Osteoblast (primary cell): ENCODE measurements at regions not wholly inside any gene's neighbourhood (a gene's known extent, or its start where the extent isn't known, plus 50 kb on each side); places are given as distances from the start of the nearest gene placed in this dataset.

Experiments used
- DNase-seq: peaks from one replicate; pipeline ENCODE4 v3.0.0; 2011; ENCODE audit warnings: low spot score, mixed read lengths; ENCODE audit not compliant: insufficient read length; ENCODE audit errors: missing footprints
- H2AFZ ChIP-seq: 2 replicates; pipeline ENCODE4 v1.6.0; 2011; ENCODE audit warnings: mild to moderate bottlenecking, low read length
- H3K27ac ChIP-seq: 2 replicates; pipeline ENCODE4 v1.5.1; 2011; ENCODE audit warnings: mild to moderate bottlenecking, low read depth, low read length, moderate library complexity
- H3K27me3 ChIP-seq: 2 replicates; pipeline ENCODE4 v1.6.0; 2012; ENCODE audit warnings: mild to moderate bottlenecking, control low read depth, inconsistent platforms, low read length, moderate library complexity; ENCODE audit not compliant: insufficient read depth
- H3K36me3 ChIP-seq: 2 replicates; pipeline ENCODE4 v1.5.1; 2011; ENCODE audit warnings: mild to moderate bottlenecking, low read length, control low read depth, moderate library complexity; ENCODE audit not compliant: insufficient read depth
- H3K4me1 ChIP-seq: 2 replicates; pipeline ENCODE4 v1.5.1; 2011; ENCODE audit warnings: mild to moderate bottlenecking, low read length, control low read depth, moderate library complexity; ENCODE audit not compliant: insufficient read depth
- H3K4me2 ChIP-seq: 2 replicates; pipeline ENCODE4 v1.6.0; 2011; ENCODE audit warnings: mild to moderate bottlenecking, low read length; ENCODE audit not compliant: insufficient read depth
- H3K4me3 ChIP-seq: fragments of 200-600 bp; sonication (generic); 3 replicates; pipeline ENCODE4 v1.5.1; 2012; ENCODE audit warnings: mild to moderate bottlenecking, low read length, inconsistent platforms; ENCODE audit not compliant: insufficient read depth
- H3K79me2 ChIP-seq: 2 replicates; pipeline ENCODE4 v1.6.0; 2012; ENCODE audit warnings: mild to moderate bottlenecking, low read length, control low read depth, inconsistent platforms; ENCODE audit not compliant: insufficient read depth
- H3K9me3 ChIP-seq: 2 replicates; pipeline ENCODE4 v1.5.1; 2011; ENCODE audit warnings: low read depth, low read length, control low read depth
- H4K20me1 ChIP-seq: 2 replicates; pipeline ENCODE4 v1.6.0; 2012; ENCODE audit warnings: mild to moderate bottlenecking, low read length, control low read depth; ENCODE audit not compliant: insufficient read depth
- TF ChIP-seq, protein P1 (sequence below): IDR thresholded peaks from 2 replicates; pipeline ENCODE4 v1.5.1; 2011; ENCODE audit warnings: mild to moderate bottlenecking, low read depth, low read length, moderate library complexity; ENCODE audit errors: extremely low read depth

GRCh38 chr13:40433001-40433400, 233.4 kb downstream of the FOXO1 start:
- H4K20me1 ChIP-seq = no peaks in the 10 kb centered on the region
- TF ChIP-seq, protein P1, sequence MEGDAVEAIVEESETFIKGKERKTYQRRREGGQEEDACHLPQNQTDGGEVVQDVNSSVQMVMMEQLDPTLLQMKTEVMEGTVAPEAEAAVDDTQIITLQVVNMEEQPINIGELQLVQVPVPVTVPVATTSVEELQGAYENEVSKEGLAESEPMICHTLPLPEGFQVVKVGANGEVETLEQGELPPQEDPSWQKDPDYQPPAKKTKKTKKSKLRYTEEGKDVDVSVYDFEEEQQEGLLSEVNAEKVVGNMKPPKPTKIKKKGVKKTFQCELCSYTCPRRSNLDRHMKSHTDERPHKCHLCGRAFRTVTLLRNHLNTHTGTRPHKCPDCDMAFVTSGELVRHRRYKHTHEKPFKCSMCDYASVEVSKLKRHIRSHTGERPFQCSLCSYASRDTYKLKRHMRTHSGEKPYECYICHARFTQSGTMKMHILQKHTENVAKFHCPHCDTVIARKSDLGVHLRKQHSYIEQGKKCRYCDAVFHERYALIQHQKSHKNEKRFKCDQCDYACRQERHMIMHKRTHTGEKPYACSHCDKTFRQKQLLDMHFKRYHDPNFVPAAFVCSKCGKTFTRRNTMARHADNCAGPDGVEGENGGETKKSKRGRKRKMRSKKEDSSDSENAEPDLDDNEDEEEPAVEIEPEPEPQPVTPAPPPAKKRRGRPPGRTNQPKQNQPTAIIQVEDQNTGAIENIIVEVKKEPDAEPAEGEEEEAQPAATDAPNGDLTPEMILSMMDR = no peak
- no peaks in the 10 kb centered on the region for H3K36me3 ChIP-seq
- no peak for DNase-seq
- H3K4me3 ChIP-seq = no peak overlapping the region
- H3K4me1 ChIP-seq = peaks cover 2% of the 10 kb centered on the region
- H3K79me2 ChIP-seq = no peaks in the 10 kb centered on the region
- no peak overlapping the region for H2AFZ ChIP-seq
- H3K4me2 ChIP-seq = no peak overlapping the region
- no peaks in the 10 kb centered on the region for H3K27me3 ChIP-seq
- H3K9me3 ChIP-seq = no peaks in the 10 kb centered on the region
- H3K27ac ChIP-seq = no peak overlapping the region

GRCh38 chr13:40433577-40433976, 232.9 kb downstream of the FOXO1 start:
- H3K27me3 ChIP-seq = no peaks in the 10 kb centered on the region
- H3K79me2 ChIP-seq = no peaks in the 10 kb centered on the region
- no peaks in the 10 kb centered on the region for H3K9me3 ChIP-seq
- no peaks in the 10 kb centered on the region for H4K20me1 ChIP-seq
- no peak overlapping the region for H3K4me3 ChIP-seq
- TF ChIP-seq, protein P1 = no peak
- no peak overlapping the region for H3K4me2 ChIP-seq
- no peak for DNase-seq
- no peak overlapping the region for H3K27ac ChIP-seq
- H2AFZ ChIP-seq = no peak overlapping the region
- no peaks in the 10 kb centered on the region for H3K36me3 ChIP-seq
- peaks cover 7% of the 10 kb centered on the region for H3K4me1 ChIP-seq

DNA sequence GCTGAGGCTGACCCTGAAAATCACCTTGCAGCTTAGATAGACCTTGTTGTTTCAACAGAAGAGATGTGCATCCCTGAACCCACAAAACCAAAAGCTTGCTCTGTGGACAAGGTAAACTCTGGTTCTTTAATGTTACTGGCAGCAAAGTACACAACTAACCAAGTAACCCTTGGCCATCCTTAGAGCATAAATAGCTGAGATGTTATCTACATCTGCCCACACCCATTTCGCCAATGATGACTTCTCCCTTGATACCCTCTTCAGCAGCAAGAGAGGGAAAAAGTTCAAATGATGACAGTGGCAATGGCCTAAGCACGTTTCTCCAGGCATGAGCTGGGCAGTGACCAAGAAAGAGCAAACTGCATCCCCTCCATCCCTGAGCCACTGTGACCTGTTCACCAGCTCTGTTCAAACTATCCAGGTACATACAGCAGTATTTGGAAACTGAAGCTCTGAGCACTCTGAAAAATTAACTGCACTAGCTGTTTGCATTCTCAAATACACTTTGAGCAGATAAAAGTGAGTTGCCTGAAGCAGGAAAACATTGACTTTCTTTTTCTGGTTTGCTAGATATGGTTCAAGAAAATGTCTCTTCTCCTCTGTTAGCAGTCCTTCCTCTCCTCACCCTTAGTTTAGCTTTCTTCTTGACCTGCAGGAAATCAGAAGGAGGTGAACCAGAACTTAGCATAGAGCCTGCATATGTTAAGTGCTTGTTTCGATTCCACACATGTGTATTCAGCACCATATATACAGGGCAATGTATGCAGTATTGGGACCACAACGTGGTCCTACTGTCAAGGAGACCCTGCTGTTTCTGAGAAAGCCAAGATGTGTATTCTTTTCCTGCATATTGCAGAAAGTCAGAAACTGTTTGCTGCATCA, 231.7 kb downstream of the FOXO1 start:
- Histone ChIP-seq H3K4me1 (peaks cover 18% of the 10 kb centered on the region), H3K4me3 (no peak overlapping the region), H3K27ac (no peak overlapping the region), H3K79me2 (no peaks in the 10 kb centered on the region), H3K36me3 (no peaks in the 10 kb centered on the region), H3K9me3 (no peaks in the 10 kb centered on the region), H3K27me3 (no peaks in the 10 kb centered on the region), H2AFZ (no peak overlapping the region), H3K4me2 (no peak overlapping the region), H4K20me1 (no peaks in the 10 kb centered on the region)
- no peak for DNase-seq
- TF ChIP-seq, protein P1 = no peak

DNA sequence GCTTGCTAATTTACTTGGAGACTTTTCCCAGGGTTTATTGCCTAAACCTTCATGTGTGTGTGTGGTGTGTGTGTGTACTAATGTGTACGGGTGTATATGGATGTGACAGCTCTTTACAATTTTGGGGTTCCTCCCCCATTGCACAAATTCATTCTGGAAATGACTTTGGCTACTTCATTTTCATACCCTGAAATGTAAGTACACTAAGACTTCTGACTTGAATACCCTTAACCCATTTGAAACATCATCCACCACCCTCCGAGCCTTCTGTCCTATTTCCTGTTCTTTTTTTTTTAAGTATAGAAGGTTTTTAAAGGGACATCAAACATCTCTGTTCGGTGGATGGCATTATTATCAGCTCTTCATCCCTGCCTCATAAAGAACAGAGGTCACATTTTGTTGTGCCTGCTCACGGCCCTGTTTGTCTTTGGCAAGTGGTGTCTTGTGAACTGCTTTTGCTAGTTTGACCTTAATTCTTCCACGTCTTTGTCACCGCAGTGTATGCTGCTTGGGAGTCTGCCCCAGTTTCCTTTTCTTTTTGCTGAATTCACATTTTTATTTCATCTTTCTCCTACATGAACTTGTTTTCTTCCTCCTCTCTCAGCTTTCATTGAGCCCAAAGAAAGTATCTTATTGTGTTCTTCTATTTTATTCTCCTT, 228.3 kb downstream of the FOXO1 start:
- H3K9me3 ChIP-seq = no peaks in the 10 kb centered on the region
- no peaks in the 10 kb centered on the region for H3K27me3 ChIP-seq
- no peaks in the 10 kb centered on the region for H3K36me3 ChIP-seq
- H3K27ac ChIP-seq = peak overlapping the region; percentile 69
- no peaks in the 10 kb centered on the region for H4K20me1 ChIP-seq
- H3K4me3 ChIP-seq = no peak overlapping the region
- peak overlapping the region; percentile 88 for H2AFZ ChIP-seq
- TF ChIP-seq, protein P1 = no peak
- no peaks in the 10 kb centered on the region for H3K79me2 ChIP-seq
- peaks cover 24% of the 10 kb centered on the region for H3K4me1 ChIP-seq
- peak overlapping the region; percentile 74 for H3K4me2 ChIP-seq
- no peak for DNase-seq
